ENCODE measurements at regions not wholly inside any gene's neighbourhood (a gene's known extent, or its start where the extent isn't known, plus 50 kb on each side); places are given as distances from the start of the nearest gene placed in this dataset.

DNA sequence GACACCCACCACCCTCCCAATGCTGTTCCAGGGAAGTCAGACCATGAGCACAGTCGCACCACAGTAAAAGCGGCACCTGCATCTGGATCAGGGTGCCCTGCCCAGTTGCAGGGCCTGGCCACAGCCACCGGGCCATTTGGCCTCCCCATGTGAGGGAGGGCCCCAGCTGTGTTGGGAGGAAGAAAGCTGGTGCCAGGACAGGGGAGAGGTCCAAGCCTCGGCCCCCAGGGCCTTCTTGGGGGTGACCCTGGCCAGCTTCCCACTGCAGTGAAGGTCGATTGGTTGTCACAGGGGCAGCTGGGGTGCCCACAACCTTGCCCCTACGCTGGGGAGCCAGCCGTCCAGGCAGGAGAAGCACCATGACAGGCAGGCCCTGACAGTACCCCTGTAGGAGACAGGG is 183.2 kb upstream of the RAB6C start (continued):
- no peak for TF ChIP-seq MYNN (IDR thresholded peaks at IDR 0.05)
- no peak for TF ChIP-seq MYNN (CRISPR knock-in tag; IDR thresholded peaks at IDR 0.05)
- no peak for TF ChIP-seq ATF7 (IDR thresholded peaks at IDR 0.05)

- no peak overlapping the region for H3K4me2 ChIP-seq (ENCODE audit: insufficient read depth, low read length)
- FAIRE-seq (no peak), DNase-seq (ENCODE audit: extremely low read depth in 1 of 4, low spot score in 3 of 4) (no peak), ATAC-seq (no peak)
- H3K36me3 ChIP-seq (ENCODE audit: control insufficient read depth, insufficient read depth, low read length), result no peaks in the 10 kb centered on the region
- intact Hi-C loops (cut with micrococcal nuclease), result no loop called here
- no TSS peak for BruUV-seq (replicated peaks)
- TF ChIP-seq ZBTB49 (CRISPR knock-in tag; IDR thresholded peaks at IDR 0.05; ENCODE audit: borderline replicate concordance), result no peak
- no peak for TF ChIP-seq ZKSCAN1 (IDR thresholded peaks at IDR 0.05; ENCODE audit: low read depth, low read length)
- H3K4me1 ChIP-seq (replicated peaks in 1 of 2; ENCODE audit: control insufficient read depth in 2 of 2, insufficient read depth in 2 of 2, low read length in 2 of 2), result no peaks in the 10 kb centered on the region
- peaks cover 5% of the 10 kb centered on the region; the same call in 1 of the 2 replicates for H4K20me1 ChIP-seq (replicated peaks; ENCODE audit: control insufficient read depth, insufficient read depth, low read length)
- H3K27me3 ChIP-seq (ENCODE audit: control insufficient read depth in 2 of 2, insufficient read depth in 2 of 2, low read length in 2 of 2), result peaks cover 0 to 37% of the 10 kb centered on the region in 2 experiments; a peak in 3 of 5 replicates
- no peaks in the 10 kb centered on the region for H3K9me1 ChIP-seq (ENCODE audit: control insufficient read depth, insufficient read depth, low read length)
- ChIA-PET POLR2A (interaction anchor here (0.6 to 1.0 kb wide), 2 partner anchors 10 to 442 kb away, joined by 3 to 5 read pairs; no protein-coding TSS in a partner anchor), CTCF (ENCODE audit: low intra/inter-chr PET ratio) (no interaction called here)
- H3K4me3 ChIP-seq, result no peak overlapping the region
- H3K79me2 ChIP-seq (ENCODE audit: control insufficient read depth, insufficient read depth, low read length), result no peaks in the 10 kb centered on the region
- 2% methylated on average over 9 of the region's 9 CpGs for WGBS (ENCODE audit: insufficient coverage, low coverage, missing lambda C conversion rate)
- H2AFZ ChIP-seq (ENCODE audit: low read depth, low read length), result no peak overlapping the region
- in situ Hi-C loops (cut with MboI), result no loop called here
- H3K9ac ChIP-seq (ENCODE audit: insufficient read depth in 1 of 2, low read depth in 2 of 2, low read length in 2 of 2), result no peak overlapping the region; a peak in 1 of 4 replicates
- H3K9me3 ChIP-seq (replicated peaks; ENCODE audit: control insufficient read depth, insufficient read depth, low read depth, low read length), result no peaks in the 10 kb centered on the region
- no peak overlapping the region for H3K27ac ChIP-seq (ENCODE audit: extremely low read depth, low read depth, low read length)
Measured at GRCh38 chr2:129796801-129797488, 182.5 kb upstream of the RAB6C start.
